ENCODE measurements at regions not wholly inside any gene's neighbourhood (a gene's known extent, or its start where the extent isn't known, plus 50 kb on each side); places are given as distances from the start of the nearest gene placed in this dataset.

- Histone ChIP-seq H3K4me2 (ENCODE audit: control insufficient read depth, extremely low read depth, insufficient read depth, low read depth, low read length) (no peak overlapping the region), H3K9me1 (ENCODE audit: control insufficient read depth, extremely low read depth, insufficient read depth, low read length) (no peaks in the 10 kb centered on the region), H3K9ac (ENCODE audit: control insufficient read depth, extremely low read depth, insufficient read depth, low read length) (no peak overlapping the region), H3K36me3 (ENCODE audit: control insufficient read depth in 2 of 2, extremely low read depth in 1 of 2, insufficient read depth in 2 of 2, low read length in 2 of 2) (no peaks in the 10 kb centered on the region), H3K27ac (ENCODE audit: control insufficient read depth, insufficient read depth, low read length) (no peak overlapping the region), H3K9me3 (ENCODE audit: control insufficient read depth, low read depth, low read length) (no peaks in the 10 kb centered on the region), H4K20me1 (ENCODE audit: control insufficient read depth, extremely low read depth, insufficient read depth, low read length) (no peaks in the 10 kb centered on the region), H3K4me3 (ENCODE audit: control insufficient read depth in 2 of 3, extremely low read depth in 1 of 3, insufficient read depth in 2 of 3, low read depth in 1 of 3, low read length in 3 of 3) (no peak overlapping the region), H3K27me3 (ENCODE audit: control insufficient read depth, extremely low read depth, insufficient read depth, low read length) (no peaks in the 10 kb centered on the region), H3K79me2 (ENCODE audit: control insufficient read depth, insufficient read depth, low read length) (no peaks in the 10 kb centered on the region), H2AFZ (ENCODE audit: control insufficient read depth, low read length) (peak overlapping the region; percentile 67), H3K4me1 (ENCODE audit: control insufficient read depth, extremely low read depth, insufficient read depth, low read length) (peaks cover 4% of the 10 kb centered on the region)
- DNase-seq (ENCODE audit: low read depth, low spot score) = no peak
- dilution Hi-C loops (cut with MboI; ENCODE audit: extremely low pct_ligation_motif_present, low sequenced_read_pairs) = no loop called here
- no peak for FAIRE-seq
- no peak for TF ChIP-seq CTCF (optimal IDR thresholded peaks at IDR 0.05 in 1 of 3, IDR thresholded peaks at IDR 0.05 in 1 of 3, conservative IDR thresholded peaks at IDR 0.05 in 1 of 3; ENCODE audit: extremely low read depth in 1 of 3, insufficient read depth in 2 of 3, low read length in 3 of 3)
- no peak for TF ChIP-seq EZH2 (IDR thresholded peaks at IDR 0.05; ENCODE audit: low read length)
Measured at GRCh38 chr3:170760174-170760526, 109.8 kb downstream of the RPL22L1 start.

- dilution Hi-C loops (cut with MboI; ENCODE audit: extremely low pct_ligation_motif_present, low sequenced_read_pairs) = no loop called here
- no peak overlapping the region for H2AFZ ChIP-seq (ENCODE audit: control insufficient read depth, low read length)
- no peak overlapping the region for H3K9ac ChIP-seq (ENCODE audit: control insufficient read depth, extremely low read depth, insufficient read depth, low read length)
- TF ChIP-seq CTCF (optimal IDR thresholded peaks at IDR 0.05 in 1 of 3, IDR thresholded peaks at IDR 0.05 in 1 of 3, conservative IDR thresholded peaks at IDR 0.05 in 1 of 3; ENCODE audit: extremely low read depth in 1 of 3, insufficient read depth in 2 of 3, low read length in 3 of 3) = no peak
- no peak for TF ChIP-seq EZH2 (IDR thresholded peaks at IDR 0.05; ENCODE audit: low read length)
- H3K4me1 ChIP-seq (ENCODE audit: control insufficient read depth, extremely low read depth, insufficient read depth, low read length) = peaks cover 4% of the 10 kb centered on the region
- no peak overlapping the region for H3K4me3 ChIP-seq (ENCODE audit: control insufficient read depth in 2 of 3, extremely low read depth in 1 of 3, insufficient read depth in 2 of 3, low read depth in 1 of 3, low read length in 3 of 3)
- no peaks in the 10 kb centered on the region for H3K79me2 ChIP-seq (ENCODE audit: control insufficient read depth, insufficient read depth, low read length)
- DNase-seq (ENCODE audit: low read depth, low spot score) (no peak), FAIRE-seq (no peak)
- H3K9me3 ChIP-seq (ENCODE audit: control insufficient read depth, low read depth, low read length) = no peaks in the 10 kb centered on the region
- H3K36me3 ChIP-seq (ENCODE audit: control insufficient read depth in 2 of 2, extremely low read depth in 1 of 2, insufficient read depth in 2 of 2, low read length in 2 of 2) = no peaks in the 10 kb centered on the region
- no peak overlapping the region for H3K27ac ChIP-seq (ENCODE audit: control insufficient read depth, insufficient read depth, low read length)
- H3K9me1 ChIP-seq (ENCODE audit: control insufficient read depth, extremely low read depth, insufficient read depth, low read length) = no peaks in the 10 kb centered on the region
- H3K4me2 ChIP-seq (ENCODE audit: control insufficient read depth, extremely low read depth, insufficient read depth, low read depth, low read length) = no peak overlapping the region
- H4K20me1 ChIP-seq (ENCODE audit: control insufficient read depth, extremely low read depth, insufficient read depth, low read length) = no peaks in the 10 kb centered on the region
- H3K27me3 ChIP-seq (ENCODE audit: control insufficient read depth, extremely low read depth, insufficient read depth, low read length) = no peaks in the 10 kb centered on the region
Measured at GRCh38 chr3:170759511-170760173, 110.4 kb downstream of the RPL22L1 start.
